Left colon (tissue), 2 donors: ENCODE measurements at regions not wholly inside any gene's neighbourhood (a gene's known extent, or its start where the extent isn't known, plus 50 kb on each side); places are given as distances from the start of the nearest gene placed in this dataset.

Source experiments
- ATAC-seq: fragments of 200-7000 bp; cut with Tn5 transposase; one replicate; pipeline ENCODE4 v1.9.1; 2020; ENCODE audit warnings: mild to moderate bottlenecking, moderate library complexity
- DNase-seq, 2 donors: peaks; one replicate each; pipeline ENCODE4 v3.0.0-alpha.2; 2020
- intact Hi-C, 2 donors: fragments of 100-400 bp; cut with DNase I in 1 of 2; cut with micrococcal nuclease in 1 of 2; formaldehyde crosslinking; loops; one replicate each; pipeline versions ENCODE4 v1.11.2 to v1.14.0; 2022; cut with DNase I, micrococcal nuclease
- donor health status: DM: no; HTN: no; CAD: no.
- donor health status: DM: yes; HTN: yes; CAD: no.

GRCh38 chr13:80462567-80462966, 121.6 kb upstream of the SPRY2 start:
- intact Hi-C loops, result no loop called here
- ATAC-seq (no peak), DNase-seq (no peak)

- ATAC-seq, result no peak
- intact Hi-C loops, result no loop called here
- DNase-seq, result no peak
Observed at GRCh38 chr13:80462037-80462436, 121.1 kb upstream of the SPRY2 start.

- no peak for ATAC-seq
- intact Hi-C loops, result no loop called here
Observed at GRCh38 chr13:80458543-80458942, 117.6 kb upstream of the SPRY2 start.

GRCh38 chr13:80454245-80454644, 113.3 kb upstream of the SPRY2 start:
- intact Hi-C loops, result no loop called here
- DNase-seq, result no peak
- ATAC-seq, result no peak

More at GRCh38 chr13:80458543-80458942, 117.6 kb upstream of the SPRY2 start:
- DNase-seq, result no peak

- ATAC-seq (no peak), DNase-seq (no peak)
- intact Hi-C loops, result no loop called here
Observed at GRCh38 chr13:80452279-80452678, 111.4 kb upstream of the SPRY2 start.

GRCh38 chr13:80451641-80452040, 110.7 kb upstream of the SPRY2 start:
- intact Hi-C loops, result no loop called here
- ATAC-seq (no peak), DNase-seq (no peak)

- intact Hi-C loops, result no loop called here
- ATAC-seq (no peak), DNase-seq (no peak)
Observed at GRCh38 chr13:80450386-80450785, 109.5 kb upstream of the SPRY2 start.

GRCh38 chr13:80448725-80449124, 107.8 kb upstream of the SPRY2 start:
- intact Hi-C loops, result no loop called here
- no peak for DNase-seq
- ATAC-seq, result no peak

GRCh38 chr13:80447747-80448146, 106.8 kb upstream of the SPRY2 start:
- ATAC-seq (no peak), DNase-seq (no peak)
- intact Hi-C loops, result no loop called here

- DNase-seq, result no peak
- no peak for ATAC-seq
- intact Hi-C loops, result no loop called here
Observed at GRCh38 chr13:80444240-80445015, 103.5 kb upstream of the SPRY2 start.

- ATAC-seq, result no peak
- intact Hi-C loops, result no loop called here
- DNase-seq, result no peak
Observed at GRCh38 chr13:80442609-80443008, 101.7 kb upstream of the SPRY2 start.

- ATAC-seq (no peak), DNase-seq (no peak)
- intact Hi-C loops, result no loop called here
Observed at GRCh38 chr13:80441968-80442367, 101.0 kb upstream of the SPRY2 start.

- DNase-seq, result no peak
- intact Hi-C loops, result no loop called here
- no peak for ATAC-seq
Observed at GRCh38 chr13:80438521-80438920, 97.6 kb upstream of the SPRY2 start.

GRCh38 chr13:80437231-80437630, 96.3 kb upstream of the SPRY2 start:
- no peak for DNase-seq
- ATAC-seq, result no peak
- intact Hi-C loops, result no loop called here

- intact Hi-C loops, result no loop called here
- ATAC-seq (no peak), DNase-seq (no peak)
Observed at GRCh38 chr13:80436571-80437169, 95.7 kb upstream of the SPRY2 start.

- intact Hi-C loops, result no loop called here
- ATAC-seq (no peak), DNase-seq (no peak)
Observed at GRCh38 chr13:80430561-80430960, 89.6 kb upstream of the SPRY2 start.

GRCh38 chr13:80428349-80429096, 87.6 kb upstream of the SPRY2 start:
- intact Hi-C loops, result no loop called here
- ATAC-seq, result no peak
- no peak for DNase-seq

- intact Hi-C loops, result no loop called here
- no peak for ATAC-seq
- DNase-seq, result no peak
Observed at GRCh38 chr13:80419416-80419815, 78.5 kb upstream of the SPRY2 start.

GRCh38 chr13:80413611-80414010, 72.7 kb upstream of the SPRY2 start:
- intact Hi-C loops, result no loop called here
- ATAC-seq, result no peak
- no peak for DNase-seq

- ATAC-seq (no peak), DNase-seq (no peak)
- intact Hi-C loops, result no loop called here
Observed at GRCh38 chr13:80408270-80408669, 67.3 kb upstream of the SPRY2 start.
